ENCODE measurements at regions not wholly inside any gene's neighbourhood (a gene's known extent, or its start where the extent isn't known, plus 50 kb on each side); places are given as distances from the start of the nearest gene placed in this dataset.

GRCh38 chr2:205895981-205896655 lies 189.9 kb downstream of the INO80D start:
- DNase-seq: no peak
- no peaks in the 10 kb centered on the region for H3K36me3 Mint-ChIP-seq (ENCODE audit: low read depth)
- intact Hi-C loops (cut with micrococcal nuclease): no loop called here
- H3K9me3 Mint-ChIP-seq: peaks cover 9% of the 10 kb centered on the region
- H3K4me3 Mint-ChIP-seq: no peak overlapping the region
- H3K4me1 Mint-ChIP-seq (ENCODE audit: low read depth): no peaks in the 10 kb centered on the region
- H3K27me3 Mint-ChIP-seq (ENCODE audit: low read depth): peaks cover 8% of the 10 kb centered on the region
- CTCF ChIA-PET: no interaction called here
- H3K27ac Mint-ChIP-seq: no peak overlapping the region

GRCh38 chr2:205892665-205893259 lies 193.2 kb downstream of the INO80D start:
- no peak for DNase-seq
- Mint-ChIP-seq H3K9me3 (peaks cover 3% of the 10 kb centered on the region), H3K27me3 (ENCODE audit: low read depth) (peaks cover 5% of the 10 kb centered on the region), H3K36me3 (ENCODE audit: low read depth) (no peaks in the 10 kb centered on the region), H3K4me3 (no peak overlapping the region), H3K27ac (no peak overlapping the region), H3K4me1 (ENCODE audit: low read depth) (no peaks in the 10 kb centered on the region)
- intact Hi-C loops (cut with micrococcal nuclease): no loop called here
- CTCF ChIA-PET: no interaction called here

- no peaks in the 10 kb centered on the region for H3K36me3 Mint-ChIP-seq (ENCODE audit: low read depth)
- intact Hi-C loops (cut with micrococcal nuclease): no loop called here
- no peak overlapping the region for H3K4me3 Mint-ChIP-seq
- CTCF ChIA-PET: no interaction called here
- peaks cover 5% of the 10 kb centered on the region for H3K27me3 Mint-ChIP-seq (ENCODE audit: low read depth)
- no peak for DNase-seq
- no peak overlapping the region for H3K27ac Mint-ChIP-seq
- H3K9me3 Mint-ChIP-seq: peaks cover 3% of the 10 kb centered on the region
- H3K4me1 Mint-ChIP-seq (ENCODE audit: low read depth): no peaks in the 10 kb centered on the region
Observed at GRCh38 chr2:205892251-205892655, 193.7 kb downstream of the INO80D start.

- Mint-ChIP-seq H3K4me1 (ENCODE audit: low read depth) (no peaks in the 10 kb centered on the region), H3K27me3 (ENCODE audit: low read depth) (peaks cover 8% of the 10 kb centered on the region), H3K9me3 (no peaks in the 10 kb centered on the region), H3K27ac (no peak overlapping the region), H3K36me3 (ENCODE audit: low read depth) (no peaks in the 10 kb centered on the region), H3K4me3 (no peak overlapping the region)
- intact Hi-C loops (cut with micrococcal nuclease): loop anchor here (5.0 to 10.0 kb wide), 2 partner anchors 38 to 204 kb away; partner anchors contain the start of gene NRP2
- CTCF ChIA-PET: no interaction called here
- no peak for DNase-seq
Observed at GRCh38 chr2:205889114-205889513, 196.9 kb downstream of the INO80D start.

- Mint-ChIP-seq H3K9me3 (no peaks in the 10 kb centered on the region), H3K27me3 (ENCODE audit: low read depth) (peaks cover 8% of the 10 kb centered on the region), H3K36me3 (ENCODE audit: low read depth) (no peaks in the 10 kb centered on the region), H3K4me1 (ENCODE audit: low read depth) (no peaks in the 10 kb centered on the region), H3K27ac (no peak overlapping the region), H3K4me3 (no peak overlapping the region)
- no peak for DNase-seq
- CTCF ChIA-PET: interaction anchor here (1.6 kb wide), 1 partner anchor 39 kb away, joined by 4 read pairs; no protein-coding TSS in a partner anchor
- intact Hi-C loops (cut with micrococcal nuclease): loop anchor here (5.0 to 10.0 kb wide), 2 partner anchors 40 to 203 kb away; partner anchors contain the start of gene NRP2
Observed at GRCh38 chr2:205887637-205888036, 198.3 kb downstream of the INO80D start.

- peak; percentile 86 for DNase-seq
- no peak overlapping the region for H3K27ac Mint-ChIP-seq
- intact Hi-C loops (cut with micrococcal nuclease): loop anchor here (1.0 to 10.0 kb wide), 5 partner anchors 42 to 1014 kb away; partner anchors contain the start of gene NRP2
- no peaks in the 10 kb centered on the region for H3K9me3 Mint-ChIP-seq
- no peaks in the 10 kb centered on the region for H3K36me3 Mint-ChIP-seq (ENCODE audit: low read depth)
- H3K27me3 Mint-ChIP-seq (ENCODE audit: low read depth): peaks cover 16% of the 10 kb centered on the region
- CTCF ChIA-PET: interaction anchor here (0.6 to 1.8 kb wide), 10 partner anchors 17 to 576 kb away, joined by 3 to 16 read pairs (median 3); no protein-coding TSS in a partner anchor
- no peaks in the 10 kb centered on the region for H3K4me1 Mint-ChIP-seq (ENCODE audit: low read depth)
- no peak overlapping the region for H3K4me3 Mint-ChIP-seq
Observed at GRCh38 chr2:205885492-205886099, 200.4 kb downstream of the INO80D start.

- no peak overlapping the region for H3K27ac Mint-ChIP-seq
- H3K4me3 Mint-ChIP-seq: no peak overlapping the region
- intact Hi-C loops (cut with micrococcal nuclease): loop anchor here (10.0 kb wide), 1 partner anchor 199 kb away; the partner anchor contains the start of gene NRP2
- no peak for DNase-seq
- CTCF ChIA-PET: interaction anchor here (1.2 to 1.8 kb wide), 3 partner anchors 72 to 116 kb away, joined by 3 to 16 read pairs (median 6); no protein-coding TSS in a partner anchor
- H3K9me3 Mint-ChIP-seq: no peaks in the 10 kb centered on the region
- H3K4me1 Mint-ChIP-seq (ENCODE audit: low read depth): no peaks in the 10 kb centered on the region
- H3K36me3 Mint-ChIP-seq (ENCODE audit: low read depth): no peaks in the 10 kb centered on the region
- peaks cover 16% of the 10 kb centered on the region for H3K27me3 Mint-ChIP-seq (ENCODE audit: low read depth)
Observed at GRCh38 chr2:205883965-205884364, 201.7 kb downstream of the NRP2 start.

GRCh38 chr2:205882806-205883425 lies 200.6 kb downstream of the NRP2 start:
- peaks cover 16% of the 10 kb centered on the region for H3K27me3 Mint-ChIP-seq (ENCODE audit: low read depth)
- no peak overlapping the region for H3K4me3 Mint-ChIP-seq
- H3K9me3 Mint-ChIP-seq: no peaks in the 10 kb centered on the region
- CTCF ChIA-PET: interaction anchor here (0.5 to 1.2 kb wide), 3 partner anchors 65 to 157 kb away, joined by 3 to 4 read pairs (median 3); no protein-coding TSS in a partner anchor
- no peaks in the 10 kb centered on the region for H3K36me3 Mint-ChIP-seq (ENCODE audit: low read depth)
- no peak overlapping the region for H3K27ac Mint-ChIP-seq
- DNase-seq: no peak
- no peaks in the 10 kb centered on the region for H3K4me1 Mint-ChIP-seq (ENCODE audit: low read depth)
- intact Hi-C loops (cut with micrococcal nuclease): loop anchor here (10.0 kb wide), 1 partner anchor 198 kb away; the partner anchor contains the start of gene NRP2

GRCh38 chr2:205880048-205880447 lies 197.7 kb downstream of the NRP2 start:
- Mint-ChIP-seq H3K4me3 (no peak overlapping the region), H3K36me3 (ENCODE audit: low read depth) (no peaks in the 10 kb centered on the region), H3K27me3 (ENCODE audit: low read depth) (peaks cover 11% of the 10 kb centered on the region), H3K27ac (no peak overlapping the region), H3K9me3 (no peaks in the 10 kb centered on the region), H3K4me1 (ENCODE audit: low read depth) (no peaks in the 10 kb centered on the region)
- no peak for DNase-seq
- CTCF ChIA-PET: no interaction called here
- intact Hi-C loops (cut with micrococcal nuclease): loop anchor here (10.0 kb wide), 1 partner anchor 195 kb away; the partner anchor contains the start of gene NRP2

GRCh38 chr2:205878999-205879762 lies 196.9 kb downstream of the NRP2 start:
- Mint-ChIP-seq H3K4me3 (no peak overlapping the region), H3K9me3 (no peaks in the 10 kb centered on the region), H3K27me3 (ENCODE audit: low read depth) (peaks cover 8% of the 10 kb centered on the region), H3K36me3 (ENCODE audit: low read depth) (no peaks in the 10 kb centered on the region), H3K4me1 (ENCODE audit: low read depth) (no peaks in the 10 kb centered on the region), H3K27ac (no peak overlapping the region)
- intact Hi-C loops (cut with micrococcal nuclease): no loop called here
- DNase-seq: no peak
- CTCF ChIA-PET: no interaction called here

- H3K4me3 Mint-ChIP-seq: no peak overlapping the region
- H3K27ac Mint-ChIP-seq: no peak overlapping the region
- no peak for DNase-seq
- CTCF ChIA-PET: no interaction called here
- intact Hi-C loops (cut with micrococcal nuclease): no loop called here
- H3K27me3 Mint-ChIP-seq (ENCODE audit: low read depth): peaks cover 13% of the 10 kb centered on the region
- no peaks in the 10 kb centered on the region for H3K4me1 Mint-ChIP-seq (ENCODE audit: low read depth)
- no peaks in the 10 kb centered on the region for H3K9me3 Mint-ChIP-seq
- no peaks in the 10 kb centered on the region for H3K36me3 Mint-ChIP-seq (ENCODE audit: low read depth)
Observed at GRCh38 chr2:205877496-205877895, 195.2 kb downstream of the NRP2 start.

GRCh38 chr2:205876127-205876526 lies 193.8 kb downstream of the NRP2 start:
- Mint-ChIP-seq H3K27me3 (ENCODE audit: low read depth) (peaks cover 14% of the 10 kb centered on the region), H3K4me1 (ENCODE audit: low read depth) (no peaks in the 10 kb centered on the region), H3K36me3 (ENCODE audit: low read depth) (no peaks in the 10 kb centered on the region), H3K9me3 (no peaks in the 10 kb centered on the region), H3K27ac (no peak overlapping the region), H3K4me3 (no peak overlapping the region)
- CTCF ChIA-PET: no interaction called here
- no peak for DNase-seq
- intact Hi-C loops (cut with micrococcal nuclease): no loop called here
